ENCODE measurements at regions not wholly inside any gene's neighbourhood (a gene's known extent, or its start where the extent isn't known, plus 50 kb on each side); places are given as distances from the start of the nearest gene placed in this dataset.

GRCh38 chr5:171533153-171533552, 113.7 kb downstream of the FGF18 start:
- Histone ChIP-seq H3K9me3 (no peaks in the 10 kb centered on the region), H3K4me3 (no peak overlapping the region), H3K27ac (no peak overlapping the region), H3K27me3 (no peaks in the 10 kb centered on the region), H3K36me3 (no peaks in the 10 kb centered on the region), H3K4me1 (peaks cover 0 to 6% of the 10 kb centered on the region in 2 donors)
- DNase-seq (no peak), ATAC-seq (no peak)
- no peak for TF ChIP-seq POLR2A (IDR thresholded peaks at IDR 0.05)
- TF ChIP-seq, protein P1, sequence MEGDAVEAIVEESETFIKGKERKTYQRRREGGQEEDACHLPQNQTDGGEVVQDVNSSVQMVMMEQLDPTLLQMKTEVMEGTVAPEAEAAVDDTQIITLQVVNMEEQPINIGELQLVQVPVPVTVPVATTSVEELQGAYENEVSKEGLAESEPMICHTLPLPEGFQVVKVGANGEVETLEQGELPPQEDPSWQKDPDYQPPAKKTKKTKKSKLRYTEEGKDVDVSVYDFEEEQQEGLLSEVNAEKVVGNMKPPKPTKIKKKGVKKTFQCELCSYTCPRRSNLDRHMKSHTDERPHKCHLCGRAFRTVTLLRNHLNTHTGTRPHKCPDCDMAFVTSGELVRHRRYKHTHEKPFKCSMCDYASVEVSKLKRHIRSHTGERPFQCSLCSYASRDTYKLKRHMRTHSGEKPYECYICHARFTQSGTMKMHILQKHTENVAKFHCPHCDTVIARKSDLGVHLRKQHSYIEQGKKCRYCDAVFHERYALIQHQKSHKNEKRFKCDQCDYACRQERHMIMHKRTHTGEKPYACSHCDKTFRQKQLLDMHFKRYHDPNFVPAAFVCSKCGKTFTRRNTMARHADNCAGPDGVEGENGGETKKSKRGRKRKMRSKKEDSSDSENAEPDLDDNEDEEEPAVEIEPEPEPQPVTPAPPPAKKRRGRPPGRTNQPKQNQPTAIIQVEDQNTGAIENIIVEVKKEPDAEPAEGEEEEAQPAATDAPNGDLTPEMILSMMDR (IDR thresholded peaks at IDR 0.05 in 4 of 5, conservative IDR thresholded peaks at IDR 0.05 in 1 of 5) = no peak
- intact Hi-C loops (cut with DNase I; ENCODE audit: low total_unique reads) = no loop called here
- in situ Hi-C loops (cut with MboI; ENCODE audit: low sequenced_read_pairs in 4 of 4) = no loop called here

DNA sequence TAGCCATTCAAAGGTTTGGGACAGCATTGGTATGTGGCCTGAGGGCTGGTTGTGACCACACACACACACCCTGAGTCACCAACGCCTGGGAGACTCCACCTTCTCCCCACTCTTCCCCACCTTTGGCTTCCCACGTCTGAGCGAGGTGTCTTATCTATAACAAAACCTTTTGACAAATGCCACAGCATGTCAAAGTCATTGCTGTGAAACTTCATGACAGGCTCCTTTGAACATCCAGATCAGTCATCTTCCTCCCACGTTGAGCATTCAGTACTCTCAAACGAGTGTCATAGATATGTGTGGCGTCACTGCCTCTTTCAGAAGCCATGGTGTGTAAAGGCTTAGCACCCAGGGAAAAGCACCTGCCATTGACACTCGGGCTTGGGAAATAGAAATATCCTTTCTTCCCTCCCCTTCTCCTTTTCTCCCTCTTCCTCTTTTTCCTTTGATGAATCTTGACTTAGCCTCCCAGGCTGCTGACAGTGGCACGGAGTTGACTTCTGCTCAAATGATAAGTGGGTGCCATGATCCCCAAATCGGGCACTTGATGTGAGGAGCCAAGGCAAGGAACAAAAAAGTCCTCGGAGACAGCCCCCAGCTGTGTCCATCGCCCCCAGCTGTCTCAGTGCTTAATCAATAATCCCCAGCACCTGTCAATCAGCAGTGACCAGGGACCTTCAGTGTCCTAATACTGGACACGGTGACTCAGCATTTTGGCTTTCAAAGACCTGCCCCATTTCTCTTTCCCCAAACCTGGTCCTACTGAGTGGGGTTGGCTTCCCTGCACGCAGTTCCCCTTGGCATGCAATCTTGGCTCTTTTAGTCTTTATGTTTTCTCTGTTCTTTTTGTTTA, 114.8 kb downstream of the FGF18 start:
- H3K36me3 ChIP-seq = no peaks in the 10 kb centered on the region
- TF ChIP-seq, protein P1 (IDR thresholded peaks at IDR 0.05 in 4 of 5, conservative IDR thresholded peaks at IDR 0.05 in 1 of 5) = no peak
- TF ChIP-seq POLR2A (IDR thresholded peaks at IDR 0.05) = no peak
- H3K27me3 ChIP-seq = no peaks in the 10 kb centered on the region
- intact Hi-C loops (cut with DNase I; ENCODE audit: low total_unique reads) (no loop called here), in situ Hi-C loops (cut with MboI; ENCODE audit: low sequenced_read_pairs in 4 of 4) (no loop called here)
- no peak overlapping the region for H3K4me3 ChIP-seq
- H3K27ac ChIP-seq = no peak overlapping the region
- no peaks in the 10 kb centered on the region for H3K9me3 ChIP-seq
- DNase-seq (no peak), ATAC-seq (no peak)
- peaks cover 0 to 6% of the 10 kb centered on the region in 2 donors for H3K4me1 ChIP-seq

DNA sequence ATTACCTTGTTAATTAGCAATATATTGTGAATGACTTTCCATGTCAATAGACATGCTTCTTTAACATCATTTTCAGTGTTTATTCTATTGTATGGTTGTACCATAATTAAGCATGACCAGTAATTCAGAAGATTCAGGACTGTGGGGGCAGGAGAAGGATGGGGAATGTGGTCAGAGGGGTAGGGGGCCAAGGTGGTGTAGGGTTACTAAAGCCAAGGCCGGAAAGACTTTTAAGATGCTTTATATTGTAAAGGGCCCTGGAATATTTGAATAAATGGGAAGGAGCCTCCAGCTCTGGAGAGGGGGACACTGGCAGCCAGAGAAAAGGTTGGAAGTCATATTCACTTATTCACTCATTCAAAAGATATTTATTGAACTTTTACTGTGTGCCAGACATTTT, 115.7 kb downstream of the FGF18 start:
- no peak for ATAC-seq
- Histone ChIP-seq H3K4me1 (peaks cover 0 to 6% of the 10 kb centered on the region in 2 donors), H3K27me3 (no peaks in the 10 kb centered on the region), H3K36me3 (no peaks in the 10 kb centered on the region), H3K9me3 (no peaks in the 10 kb centered on the region), H3K27ac (no peak overlapping the region), H3K4me3 (no peak overlapping the region)
- no peak for DNase-seq
- in situ Hi-C loops (cut with MboI; ENCODE audit: low sequenced_read_pairs in 4 of 4) (no loop called here), intact Hi-C loops (cut with DNase I; ENCODE audit: low total_unique reads) (no loop called here)
- no peak for TF ChIP-seq POLR2A (IDR thresholded peaks at IDR 0.05)
- TF ChIP-seq, protein P1 (IDR thresholded peaks at IDR 0.05 in 4 of 5, conservative IDR thresholded peaks at IDR 0.05 in 1 of 5) = no peak

- DNase-seq = no peak
- ATAC-seq = no peak
- Histone ChIP-seq H3K4me1 (peaks cover 10 to 18% of the 10 kb centered on the region in 2 donors), H3K4me3 (no peak overlapping the region), H3K27me3 (no peaks in the 10 kb centered on the region), H3K36me3 (no peaks in the 10 kb centered on the region), H3K9me3 (no peaks in the 10 kb centered on the region), H3K27ac (no peak overlapping the region)
- in situ Hi-C loops (cut with MboI; ENCODE audit: low sequenced_read_pairs in 4 of 4) = no loop called here
- no peak for TF ChIP-seq POLR2A (IDR thresholded peaks at IDR 0.05)
- TF ChIP-seq, protein P1 (IDR thresholded peaks at IDR 0.05 in 4 of 5, conservative IDR thresholded peaks at IDR 0.05 in 1 of 5) = no peak
- intact Hi-C loops (cut with DNase I; ENCODE audit: low total_unique reads) = no loop called here
Observed at GRCh38 chr5:171537070-171537849, 117.8 kb downstream of the FGF18 start.

Measured in gastrocnemius medialis (tissue), 4 donors.